Smooth muscle cell (in vitro differentiated cells): ENCODE measurements at regions not wholly inside any gene's neighbourhood (a gene's known extent, or its start where the extent isn't known, plus 50 kb on each side); places are given as distances from the start of the nearest gene placed in this dataset.
"Not testable (repeated sequence)": the region's sequence is repeated elsewhere in the genome, so short reads cannot be mapped to it uniquely, and the experiment has no call there.

Experiments
- DNase-seq: peaks from one replicate; lab custom pipeline; 2025; ENCODE audit not compliant: unreplicated experiment; lab: John Stamatoyannopoulos, UW
- H2AFZ ChIP-seq: fragments of 200-600 bp; sonication (generic); 2 replicates; pipeline ENCODE4 v1.6.0; 2016; ENCODE audit warnings: antibody characterized with exemption, low read depth, mild to moderate bottlenecking
- H3F3A ChIP-seq: fragments of 200-600 bp; sonication (generic); 2 replicates; pipeline ENCODE4 v1.6.0; 2017; ENCODE audit warnings: antibody characterized with exemption, low read depth
- H3K27ac ChIP-seq: fragments of 200-600 bp; sonication (generic); 2 replicates; pipeline ENCODE4 v1.5.1; 2016; ENCODE audit warnings: low read depth, mild to moderate bottlenecking
- H3K27me3 ChIP-seq: fragments of 200-600 bp; sonication (generic); 2 replicates; pipeline ENCODE4 v1.6.1; 2016; ENCODE audit warnings: low read depth, mild to moderate bottlenecking
- H3K36me3 ChIP-seq: fragments of 200-600 bp; sonication (generic); 2 replicates; pipeline ENCODE4 v1.5.1; 2016; ENCODE audit warnings: low read depth
- H3K4me1 ChIP-seq: fragments of 200-600 bp; sonication (generic); 2 replicates; pipeline ENCODE4 v1.5.1; 2016; ENCODE audit warnings: low read depth
- H3K4me2 ChIP-seq: fragments of 200-600 bp; sonication (generic); 2 replicates; pipeline ENCODE4 v1.6.0; 2016; ENCODE audit warnings: mild to moderate bottlenecking
- H3K4me3 ChIP-seq: fragments of 200-600 bp; sonication (generic); 2 replicates; pipeline ENCODE4 v1.5.1; 2016; ENCODE audit warnings: mild to moderate bottlenecking
- H3K79me2 ChIP-seq: fragments of 200-600 bp; sonication (generic); 2 replicates; pipeline ENCODE4 v1.6.0; 2016; ENCODE audit warnings: low read depth, mild to moderate bottlenecking
- H3K9ac ChIP-seq: fragments of 200-600 bp; sonication (generic); 2 replicates; pipeline ENCODE4 v1.6.0; 2016; ENCODE audit warnings: low read depth
- H3K9me3 ChIP-seq: fragments of 200-600 bp; sonication (generic); replicated peaks from 2 replicates; pipeline ENCODE4 v1.5.1; 2016; ENCODE audit warnings: low read depth
- H4K20me1 ChIP-seq: fragments of 200-600 bp; sonication (generic); 2 replicates; pipeline ENCODE4 v1.6.0; 2016; ENCODE audit warnings: low read depth
- WGBS: methylation state at CpG from one replicate; pipeline ENCODE4 v1.1.7; 2016; ENCODE audit warnings: low lambda C conversion rate; 5-methylcytosine and 5-hydroxymethylcytosine counted together
- TF ChIP-seq, protein P1 (sequence below): fragments of 200-600 bp; sonication (generic); IDR thresholded peaks from 2 replicates; pipeline ENCODE4 v1.5.1; 2017; ENCODE audit warnings: borderline replicate concordance, mild to moderate bottlenecking, antibody characterized with exemption; ENCODE audit not compliant: insufficient read depth, poor library complexity, severe bottlenecking

DNA sequence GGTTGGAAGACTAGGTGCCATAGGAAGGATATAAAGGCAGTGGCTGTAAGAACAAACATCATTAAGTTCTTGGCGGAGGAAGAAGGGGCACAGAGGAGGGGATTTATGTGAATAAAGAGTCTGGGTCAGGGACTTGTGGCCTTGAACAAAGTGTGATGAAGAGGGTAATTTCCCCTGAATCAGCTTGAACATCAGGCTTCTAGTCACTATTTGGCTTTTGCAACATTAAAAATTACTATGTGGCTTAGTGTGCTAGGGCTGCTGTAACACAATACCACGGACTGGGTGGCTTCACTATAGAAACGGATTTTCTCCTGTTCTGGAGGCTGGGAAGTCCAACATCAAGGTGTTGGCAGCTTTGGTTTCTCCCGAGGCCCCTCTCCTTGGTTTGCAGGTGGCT, 70.5 kb upstream of the CNIH3 start:
- Histone ChIP-seq H4K20me1 (no peaks in the 10 kb centered on the region), H3K4me1 (peaks cover 11% of the 10 kb centered on the region), H3K9me3 (no peaks in the 10 kb centered on the region), H3K9ac (no peak overlapping the region), H3K36me3 (no peaks in the 10 kb centered on the region), H3K79me2 (no peaks in the 10 kb centered on the region), H3K27ac (no peak overlapping the region), H2AFZ (no peak overlapping the region), H3K4me2 (no peak overlapping the region), H3F3A (peaks cover 9% of the 10 kb centered on the region), H3K4me3 (no peak overlapping the region), H3K27me3 (no peaks in the 10 kb centered on the region)
- DNase-seq, result no peak
- TF ChIP-seq, protein P1, sequence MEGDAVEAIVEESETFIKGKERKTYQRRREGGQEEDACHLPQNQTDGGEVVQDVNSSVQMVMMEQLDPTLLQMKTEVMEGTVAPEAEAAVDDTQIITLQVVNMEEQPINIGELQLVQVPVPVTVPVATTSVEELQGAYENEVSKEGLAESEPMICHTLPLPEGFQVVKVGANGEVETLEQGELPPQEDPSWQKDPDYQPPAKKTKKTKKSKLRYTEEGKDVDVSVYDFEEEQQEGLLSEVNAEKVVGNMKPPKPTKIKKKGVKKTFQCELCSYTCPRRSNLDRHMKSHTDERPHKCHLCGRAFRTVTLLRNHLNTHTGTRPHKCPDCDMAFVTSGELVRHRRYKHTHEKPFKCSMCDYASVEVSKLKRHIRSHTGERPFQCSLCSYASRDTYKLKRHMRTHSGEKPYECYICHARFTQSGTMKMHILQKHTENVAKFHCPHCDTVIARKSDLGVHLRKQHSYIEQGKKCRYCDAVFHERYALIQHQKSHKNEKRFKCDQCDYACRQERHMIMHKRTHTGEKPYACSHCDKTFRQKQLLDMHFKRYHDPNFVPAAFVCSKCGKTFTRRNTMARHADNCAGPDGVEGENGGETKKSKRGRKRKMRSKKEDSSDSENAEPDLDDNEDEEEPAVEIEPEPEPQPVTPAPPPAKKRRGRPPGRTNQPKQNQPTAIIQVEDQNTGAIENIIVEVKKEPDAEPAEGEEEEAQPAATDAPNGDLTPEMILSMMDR, result no peak
- 80% methylated on average over 4 of the region's 4 CpGs for WGBS

DNA sequence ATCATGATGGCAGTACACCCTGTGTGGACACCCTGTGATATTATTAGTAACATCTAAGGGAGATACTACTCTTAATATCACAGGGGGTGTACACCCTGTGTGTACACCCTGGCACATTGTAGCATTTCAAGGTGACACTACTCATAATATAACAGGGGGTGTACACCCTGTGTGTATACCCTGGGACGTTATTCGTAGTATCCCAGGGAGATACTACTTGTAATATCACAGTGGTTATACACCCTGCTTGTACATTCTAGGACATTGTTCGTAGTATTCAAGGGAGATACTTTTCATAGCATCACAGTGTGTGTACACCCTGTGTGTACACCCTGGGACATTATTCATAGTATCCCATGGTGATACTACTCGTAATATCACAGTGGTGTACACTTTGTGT, 67.4 kb upstream of the CNIH3 start:
- Histone ChIP-seq H3K4me2 (no peak overlapping the region), H3K36me3 (no peaks in the 10 kb centered on the region), H3K9me3 (no peaks in the 10 kb centered on the region), H3K27ac (no peak overlapping the region), H4K20me1 (no peaks in the 10 kb centered on the region), H2AFZ (no peak overlapping the region), H3K4me1 (peaks cover 6% of the 10 kb centered on the region), H3K27me3 (no peaks in the 10 kb centered on the region), H3K9ac (no peak overlapping the region), H3F3A (peaks cover 2% of the 10 kb centered on the region), H3K79me2 (no peaks in the 10 kb centered on the region), H3K4me3 (no peak overlapping the region)
- 91% methylated on average over 4 of the region's 4 CpGs for WGBS
- TF ChIP-seq, protein P1, result no peak
- no peak for DNase-seq

DNA sequence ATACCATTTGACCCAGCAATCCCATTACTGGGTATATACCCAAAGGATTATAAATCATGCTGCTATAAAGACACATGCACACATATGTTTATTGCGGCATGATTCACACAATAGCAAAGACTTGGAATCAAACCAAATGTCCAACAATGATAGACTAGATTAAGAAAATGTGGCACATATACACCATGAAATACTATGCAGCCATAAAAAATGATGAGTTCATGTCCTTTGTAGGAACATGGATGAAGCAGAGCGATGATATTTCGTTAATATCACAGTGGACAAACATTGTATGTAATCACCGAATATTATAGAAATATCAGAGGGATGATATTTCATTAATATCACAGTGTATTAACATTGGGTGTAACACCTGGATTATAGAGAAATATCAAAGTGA, 64.9 kb upstream of the CNIH3 start:
- H3K36me3 ChIP-seq, H4K20me1 ChIP-seq, DNase-seq, H3K27me3 ChIP-seq, H3K4me1 ChIP-seq, H2AFZ ChIP-seq, H3F3A ChIP-seq, H3K4me3 ChIP-seq, H3K4me2 ChIP-seq, H3K79me2 ChIP-seq, H3K9ac ChIP-seq, H3K9me3 ChIP-seq, H3K27ac ChIP-seq: not testable (repeated sequence)
- 96% methylated on average over 4 of the region's 4 CpGs for WGBS

DNA sequence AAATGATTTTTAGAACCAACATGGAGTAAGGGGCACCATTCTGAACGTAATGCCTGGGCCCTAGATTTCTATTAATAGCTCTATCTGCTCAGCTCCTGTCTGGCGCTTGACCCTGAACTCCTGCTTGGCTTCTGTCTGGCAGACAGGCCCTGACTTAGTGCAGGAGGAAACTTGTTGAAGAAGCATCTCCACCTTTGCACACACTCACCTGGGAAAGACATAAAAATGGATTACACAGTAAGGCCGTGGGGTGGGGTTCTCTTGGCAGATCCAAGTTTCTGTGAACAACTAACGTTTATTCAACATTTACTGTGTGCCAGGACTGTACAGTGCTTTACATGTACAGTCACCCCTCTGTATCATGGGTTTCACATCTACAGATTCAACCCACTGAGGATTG, 62.1 kb upstream of the CNIH3 start:
- Histone ChIP-seq H3K4me3 (no peak overlapping the region), H3K9ac (no peak overlapping the region), H3K27me3 (no peaks in the 10 kb centered on the region), H3K36me3 (no peaks in the 10 kb centered on the region), H3K4me2 (peak overlapping the region; percentile 47), H3K4me1 (no peaks in the 10 kb centered on the region), H3K9me3 (no peaks in the 10 kb centered on the region), H2AFZ (no peak overlapping the region), H3K79me2 (no peaks in the 10 kb centered on the region), H4K20me1 (no peaks in the 10 kb centered on the region), H3K27ac (no peak overlapping the region), H3F3A (no peaks in the 10 kb centered on the region)
- TF ChIP-seq, protein P1, result no peak
- WGBS, result 68% methylated on average over 4 of the region's 4 CpGs
- DNase-seq, result no peak
